MM.1S (cell line): ENCODE measurements at regions not wholly inside any gene's neighbourhood (a gene's known extent, or its start where the extent isn't known, plus 50 kb on each side); places are given as distances from the start of the nearest gene placed in this dataset.

Experiments
- DNase-seq: peaks from one replicate; pipeline ENCODE4 v3.0.0-alpha.2; 2015
- H2AFZ ChIP-seq: fragments of 300-600 bp; sonication (generic); 2 replicates; pipeline ENCODE4 v1.6.0; 2016; ENCODE audit warnings: antibody characterized with exemption, low read length
- H3F3A ChIP-seq: fragments of 300-600 bp; sonication (generic); 2 replicates; pipeline ENCODE4 v1.6.1; 2016; ENCODE audit warnings: mild to moderate bottlenecking, antibody characterized with exemption, low read length, moderate library complexity, mixed read lengths; ENCODE audit not compliant: insufficient read depth
- H3K27ac ChIP-seq: fragments of 300-600 bp; sonication (generic); 2 replicates; pipeline ENCODE4 v1.5.1; 2016; ENCODE audit warnings: mild to moderate bottlenecking, low read length
- H3K27me3 ChIP-seq: fragments of 300-600 bp; sonication (generic); replicated peaks from 2 replicates; pipeline ENCODE4 v1.6.0; 2016; ENCODE audit warnings: low read length; ENCODE audit not compliant: insufficient read depth
- H3K36me3 ChIP-seq: fragments of 300-600 bp; sonication (generic); replicated peaks from 2 replicates; pipeline ENCODE4 v1.6.1; 2016; ENCODE audit warnings: mild to moderate bottlenecking, low read length, mixed read lengths; ENCODE audit not compliant: insufficient read depth
- H3K4me1 ChIP-seq: fragments of 300-600 bp; sonication (generic); 2 replicates; pipeline ENCODE4 v1.6.1; 2016; ENCODE audit warnings: low read length, mixed read lengths
- H3K4me2 ChIP-seq: fragments of 300-600 bp; sonication (generic); 2 replicates; pipeline ENCODE4 v1.6.0; 2016; ENCODE audit warnings: low read depth, low read length
- H3K4me3 ChIP-seq: fragments of 300-600 bp; sonication (generic); 2 replicates; pipeline ENCODE4 v1.5.1; 2016; ENCODE audit warnings: low read length, mixed read lengths
- H3K79me2 ChIP-seq: fragments of 300-600 bp; sonication (generic); 2 replicates; pipeline ENCODE4 v1.6.1; 2016; ENCODE audit warnings: mixed run types, low read length, mixed read lengths
- H3K9ac ChIP-seq: fragments of 300-600 bp; sonication (generic); 2 replicates; pipeline ENCODE4 v1.6.1; 2016; ENCODE audit warnings: low read length, mixed read lengths
- H3K9me2 ChIP-seq: fragments of 300-600 bp; sonication (generic); replicated peaks from 2 replicates; pipeline ENCODE4 v1.6.1; 2016; ENCODE audit warnings: mild to moderate bottlenecking, low read length, mixed read lengths; ENCODE audit not compliant: insufficient read depth
- H3K9me3 ChIP-seq: fragments of 300-600 bp; sonication (generic); replicated peaks from 2 replicates; pipeline ENCODE4 v1.6.1; 2016; ENCODE audit warnings: mild to moderate bottlenecking, low read length, mixed read lengths; ENCODE audit not compliant: insufficient read depth
- H4K20me1 ChIP-seq: fragments of 300-600 bp; sonication (generic); 2 replicates; pipeline ENCODE4 v1.6.1; 2016; ENCODE audit warnings: mild to moderate bottlenecking, low read length, moderate library complexity, mixed read lengths; ENCODE audit not compliant: insufficient read depth
- CTCF ChIP-seq: fragments of 300-600 bp; sonication (generic); IDR thresholded peaks from 2 replicates; pipeline ENCODE4 v1.5.1; 2016; ENCODE audit warnings: antibody characterized with exemption, low read length, mixed read lengths
- EZH2 ChIP-seq: fragments of 300-600 bp; sonication (generic); optimal IDR thresholded peaks from 2 replicates; pipeline ENCODE3; 2017; ENCODE audit warnings: low read depth, mild to moderate bottlenecking, antibody characterized with exemption, low read length, mixed read lengths
- EZH2phosphoT487 ChIP-seq: fragments of 300-600 bp; sonication (generic); IDR thresholded peaks from 2 replicates; pipeline ENCODE4 v1.6.1; 2018; ENCODE audit warnings: antibody characterized with exemption, low read length

GRCh38 chr9:134229466-134230091 is 65.2 kb upstream of the RNU6ATAC start:
- H3K36me3 ChIP-seq = no peaks in the 10 kb centered on the region
- no peaks in the 10 kb centered on the region for H3K9me3 ChIP-seq
- DNase-seq = no peak
- H3K27me3 ChIP-seq = peaks cover 100% of the 10 kb centered on the region
- no peaks in the 10 kb centered on the region for H3F3A ChIP-seq
- no peaks in the 10 kb centered on the region for H3K4me1 ChIP-seq
- no peak overlapping the region for H3K9ac ChIP-seq
- no peak overlapping the region for H3K4me2 ChIP-seq
- no peak overlapping the region for H3K27ac ChIP-seq
- TF ChIP-seq CTCF (no peak), EZH2phosphoT487 (no peak), EZH2 (no peak)
- no peak overlapping the region for H3K4me3 ChIP-seq
- H2AFZ ChIP-seq = no peak overlapping the region
- no peaks in the 10 kb centered on the region for H3K9me2 ChIP-seq
- H3K79me2 ChIP-seq = no peaks in the 10 kb centered on the region
- no peaks in the 10 kb centered on the region for H4K20me1 ChIP-seq

DNA sequence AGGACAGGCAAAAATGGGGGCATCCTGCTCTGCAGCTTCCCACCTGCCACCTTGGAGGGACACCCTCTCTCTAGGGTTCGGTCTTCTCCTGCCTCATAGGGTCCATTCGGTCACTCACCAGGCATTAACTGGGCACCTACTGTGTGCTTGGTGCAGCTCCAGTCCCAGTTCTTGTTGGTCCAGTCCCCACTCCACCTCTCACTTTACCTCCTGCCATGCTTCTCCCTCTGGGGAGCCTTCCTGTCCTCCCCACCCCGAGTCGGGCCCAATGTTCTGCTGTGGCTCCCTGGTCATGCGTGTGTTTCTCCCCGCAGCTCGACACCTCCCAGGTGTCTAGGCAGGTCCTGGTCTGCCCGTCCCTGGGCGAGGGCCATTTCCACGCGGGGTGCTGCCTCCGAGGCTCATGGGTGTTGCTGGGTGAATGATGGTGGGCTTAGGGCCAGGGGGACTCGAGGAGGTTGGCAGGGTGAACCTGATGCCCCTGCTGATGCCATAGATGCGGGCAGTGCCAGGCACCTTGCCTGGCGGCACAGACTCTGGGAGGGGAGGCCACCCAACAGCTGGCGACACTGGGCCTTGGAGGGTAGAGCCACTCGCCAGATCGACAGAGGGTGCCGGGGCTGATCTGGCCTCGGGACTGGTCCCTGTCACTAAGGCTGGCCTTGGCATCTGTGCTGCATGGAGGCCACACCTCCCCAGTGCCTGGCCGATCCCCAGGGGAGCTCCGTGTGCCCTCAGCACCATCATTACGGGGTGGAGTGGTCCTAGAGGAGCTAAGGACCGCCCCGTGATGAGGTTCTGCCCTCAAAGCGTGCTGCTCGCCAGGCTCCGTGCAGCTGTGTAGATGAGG is 66.0 kb upstream of the RNU6ATAC start:
- no peaks in the 10 kb centered on the region for H3K36me3 ChIP-seq
- no peak overlapping the region for H3K4me2 ChIP-seq
- H3K27ac ChIP-seq = no peak overlapping the region
- H3K79me2 ChIP-seq = no peaks in the 10 kb centered on the region
- H2AFZ ChIP-seq = no peak overlapping the region
- no peak overlapping the region for H3K4me3 ChIP-seq
- H3K4me1 ChIP-seq = no peaks in the 10 kb centered on the region
- no peaks in the 10 kb centered on the region for H4K20me1 ChIP-seq
- H3K27me3 ChIP-seq = peaks cover 100% of the 10 kb centered on the region
- TF ChIP-seq EZH2phosphoT487 = no peak
- TF ChIP-seq EZH2 = no peak
- TF ChIP-seq CTCF = no peak
- H3K9me2 ChIP-seq = no peaks in the 10 kb centered on the region
- no peaks in the 10 kb centered on the region for H3K9me3 ChIP-seq
- H3K9ac ChIP-seq = no peak overlapping the region
- no peaks in the 10 kb centered on the region for H3F3A ChIP-seq
- no peak for DNase-seq

- TF ChIP-seq CTCF = no peak
- no peak for TF ChIP-seq EZH2
- no peak for TF ChIP-seq EZH2phosphoT487
These were observed 66.6 kb upstream of the RNU6ATAC start for GRCh38 chr9:134230942-134231325.

More at GRCh38 chr9:134230942-134231325, 66.6 kb upstream of the RNU6ATAC start:
- Histone ChIP-seq H3K4me3 (no peak overlapping the region), H3K9ac (no peak overlapping the region), H3K4me1 (no peaks in the 10 kb centered on the region), H3K27ac (no peak overlapping the region), H3F3A (no peaks in the 10 kb centered on the region), H3K27me3 (peaks cover 99% of the 10 kb centered on the region), H4K20me1 (no peaks in the 10 kb centered on the region), H3K4me2 (no peak overlapping the region), H3K36me3 (no peaks in the 10 kb centered on the region), H3K9me2 (no peaks in the 10 kb centered on the region), H3K79me2 (no peaks in the 10 kb centered on the region), H3K9me3 (no peaks in the 10 kb centered on the region), H2AFZ (no peak overlapping the region)
- no peak for DNase-seq
